Neural progenitor cell (in vitro differentiated cells): ENCODE measurements at regions not wholly inside any gene's neighbourhood (a gene's known extent, or its start where the extent isn't known, plus 50 kb on each side); places are given as distances from the start of the nearest gene placed in this dataset.
A peak's percentile ranks its signal among the peaks of the same experiment; 100 is the strongest.

ENCODE experiments used
- DNase-seq: peaks from one replicate; pipeline ENCODE4 v3.0.0-alpha.2; 2016; ENCODE audit warnings: low spot score
- H2AFZ ChIP-seq: fragments of 200-600 bp; sonication (generic); replicated peaks from 2 replicates; pipeline ENCODE4 v1.6.1; 2016; ENCODE audit warnings: antibody characterized with exemption
- H3F3A ChIP-seq: fragments of 200-600 bp; sonication (generic); 2 replicates; pipeline ENCODE4 v1.6.1; 2016; ENCODE audit warnings: antibody characterized with exemption, low read depth
- H3K27ac ChIP-seq: fragments of 200-600 bp; sonication (generic); 2 replicates; pipeline ENCODE4 v1.5.1; 2016; ENCODE audit warnings: mild to moderate bottlenecking
- H3K27me3 ChIP-seq: fragments of 200-600 bp; sonication (generic); 2 replicates; pipeline ENCODE4 v1.6.1; 2016; ENCODE audit warnings: mild to moderate bottlenecking, moderate library complexity
- H3K36me3 ChIP-seq: fragments of 200-600 bp; sonication (generic); 2 replicates; pipeline ENCODE4 v1.5.1; 2016
- H3K4me1 ChIP-seq: fragments of 200-600 bp; sonication (generic); 2 replicates; pipeline ENCODE4 v1.6.1; 2016; ENCODE audit warnings: mixed run types
- H3K4me2 ChIP-seq: fragments of 200-600 bp; sonication (generic); 2 replicates; pipeline ENCODE4 v1.6.1; 2016
- H3K4me3 ChIP-seq: fragments of 200-600 bp; sonication (generic); 2 replicates; pipeline ENCODE4 v1.5.1; 2016
- H3K79me2 ChIP-seq: fragments of 200-600 bp; sonication (generic); 2 replicates; pipeline ENCODE4 v1.6.1; 2016; ENCODE audit warnings: low read depth
- H3K9ac ChIP-seq: fragments of 200-600 bp; sonication (generic); 2 replicates; pipeline ENCODE4 v1.6.1; 2016
- H3K9me3 ChIP-seq: fragments of 200-600 bp; sonication (generic); 2 replicates; pipeline ENCODE4 v1.5.1; 2016; ENCODE audit warnings: low read depth
- H4K20me1 ChIP-seq: fragments of 200-600 bp; sonication (generic); 2 replicates; pipeline ENCODE4 v1.6.1; 2016; ENCODE audit warnings: low read depth
- H3K27ac Mint-ChIP-seq: 3 replicates; pipeline ENCODE4 v1.8.0; 2021; ENCODE audit warnings: mixed read lengths
- H3K27me3 Mint-ChIP-seq: 2 replicates; pipeline ENCODE4 v1.8.0; 2022; ENCODE audit warnings: low read depth, mild to moderate bottlenecking, inconsistent platforms, moderate library complexity, mixed read lengths; ENCODE audit not compliant: insufficient read depth
- H3K36me3 Mint-ChIP-seq: 3 replicates; pipeline ENCODE4 v1.8.0; 2021; ENCODE audit warnings: mixed read lengths
- H3K4me1 Mint-ChIP-seq: 3 replicates; pipeline ENCODE4 v1.8.0; 2021; ENCODE audit warnings: mixed read lengths
- H3K4me3 Mint-ChIP-seq: 3 replicates; pipeline ENCODE4 v1.8.0; 2021; ENCODE audit warnings: mild to moderate bottlenecking, moderate library complexity, mixed read lengths
- H3K9me3 Mint-ChIP-seq: 3 replicates; pipeline ENCODE4 v1.8.0; 2020; ENCODE audit warnings: mixed read lengths
- CTCF ChIP-seq: fragments of 200-600 bp; sonication (generic); IDR thresholded peaks from 2 replicates; pipeline ENCODE4 v1.5.1; 2017; ENCODE audit warnings: antibody characterized with exemption, mild to moderate bottlenecking
- EZH2 ChIP-seq: fragments of 200-600 bp; sonication (generic); IDR thresholded peaks from 2 replicates; pipeline ENCODE4 v1.6.1; 2017; ENCODE audit warnings: antibody characterized with exemption, mild to moderate bottlenecking, moderate library complexity
- EZH2phosphoT487 ChIP-seq: fragments of 200-600 bp; sonication (generic); IDR thresholded peaks from 2 replicates; pipeline ENCODE4 v1.6.1; 2017; ENCODE audit warnings: antibody characterized with exemption

- Histone ChIP-seq H3F3A (no peaks in the 10 kb centered on the region), H2AFZ (no peak overlapping the region), H3K4me2 (no peak overlapping the region), H3K79me2 (no peaks in the 10 kb centered on the region), H3K27me3 (no peaks in the 10 kb centered on the region), H3K4me1 (no peaks in the 10 kb centered on the region), H3K4me3 (no peak overlapping the region), H3K9ac (no peak overlapping the region), H3K9me3 (no peaks in the 10 kb centered on the region), H3K27ac (no peak overlapping the region), H3K36me3 (no peaks in the 10 kb centered on the region), H4K20me1 (no peaks in the 10 kb centered on the region)
- Mint-ChIP-seq H3K9me3 (no peaks in the 10 kb centered on the region), H3K36me3 (peaks cover 2% of the 10 kb centered on the region), H3K27me3 (peaks cover 17% of the 10 kb centered on the region), H3K4me3 (no peak overlapping the region), H3K4me1 (peaks cover 27% of the 10 kb centered on the region), H3K27ac (peak overlapping the region; percentile 66)
- no peak for TF ChIP-seq EZH2
- no peak for TF ChIP-seq CTCF
- no peak for TF ChIP-seq EZH2phosphoT487
- DNase-seq, result no peak
Observed at GRCh38 chr17:83154311-83155127, 75.1 kb downstream of the METRNL start.

- H3K79me2 ChIP-seq, result no peaks in the 10 kb centered on the region
- no peaks in the 10 kb centered on the region for H3K9me3 ChIP-seq
- no peaks in the 10 kb centered on the region for H3K27me3 ChIP-seq
- H3K27ac Mint-ChIP-seq, result peak overlapping the region; percentile 78
- no peak overlapping the region for H3K9ac ChIP-seq
- peaks cover 17% of the 10 kb centered on the region for H3K27me3 Mint-ChIP-seq
- peaks cover 2% of the 10 kb centered on the region for H3K36me3 Mint-ChIP-seq
- H3K4me3 Mint-ChIP-seq, result no peak overlapping the region
- no peak overlapping the region for H3K4me2 ChIP-seq
- H3K27ac ChIP-seq, result no peak overlapping the region
- no peak overlapping the region for H3K4me3 ChIP-seq
- no peak for DNase-seq
- no peaks in the 10 kb centered on the region for H4K20me1 ChIP-seq
- H2AFZ ChIP-seq, result no peak overlapping the region
- no peak for TF ChIP-seq CTCF
- TF ChIP-seq EZH2, result no peak
- no peak for TF ChIP-seq EZH2phosphoT487
- peaks cover 27% of the 10 kb centered on the region for H3K4me1 Mint-ChIP-seq
- no peaks in the 10 kb centered on the region for H3F3A ChIP-seq
- H3K4me1 ChIP-seq, result no peaks in the 10 kb centered on the region
- H3K36me3 ChIP-seq, result no peaks in the 10 kb centered on the region
- no peaks in the 10 kb centered on the region for H3K9me3 Mint-ChIP-seq
Observed at GRCh38 chr17:83155128-83156121, 76.0 kb downstream of the METRNL start.

DNA sequence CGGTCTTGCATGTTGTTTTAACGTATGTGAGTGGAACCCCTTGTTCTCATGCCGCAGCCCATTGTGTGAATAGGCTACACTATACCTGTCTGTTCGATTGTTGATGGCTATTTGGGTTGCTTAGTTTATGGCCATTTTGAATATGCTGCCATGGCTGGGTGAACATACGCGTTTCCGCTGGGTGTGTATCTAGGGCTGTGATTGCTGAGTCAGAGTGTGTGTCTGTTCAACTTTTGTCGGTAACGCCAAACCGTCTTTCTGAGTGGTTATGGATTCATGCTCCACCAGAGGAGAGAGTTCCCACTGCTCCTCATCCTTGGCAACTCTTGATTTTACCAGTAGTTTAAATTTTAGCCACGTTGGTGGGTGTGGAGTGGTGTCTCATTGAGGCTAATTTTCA is 77.0 kb downstream of the METRNL start:
- Mint-ChIP-seq H3K9me3 (no peaks in the 10 kb centered on the region), H3K27me3 (peaks cover 17% of the 10 kb centered on the region), H3K4me3 (no peak overlapping the region), H3K4me1 (peaks cover 19% of the 10 kb centered on the region), H3K27ac (no peak overlapping the region), H3K36me3 (peaks cover 2% of the 10 kb centered on the region)
- TF ChIP-seq EZH2, result no peak
- TF ChIP-seq CTCF, result no peak
- no peak for TF ChIP-seq EZH2phosphoT487
- Histone ChIP-seq H3K36me3 (no peaks in the 10 kb centered on the region), H3K4me1 (no peaks in the 10 kb centered on the region), H3K9me3 (no peaks in the 10 kb centered on the region), H3F3A (no peaks in the 10 kb centered on the region), H3K27ac (no peak overlapping the region), H3K27me3 (no peaks in the 10 kb centered on the region), H3K79me2 (no peaks in the 10 kb centered on the region), H2AFZ (no peak overlapping the region), H3K4me2 (no peak overlapping the region), H3K9ac (no peak overlapping the region), H4K20me1 (no peaks in the 10 kb centered on the region), H3K4me3 (no peak overlapping the region)
- no peak for DNase-seq
